ENCODE measurements at regions not wholly inside any gene's neighbourhood (a gene's known extent, or its start where the extent isn't known, plus 50 kb on each side); places are given as distances from the start of the nearest gene placed in this dataset.

DNA sequence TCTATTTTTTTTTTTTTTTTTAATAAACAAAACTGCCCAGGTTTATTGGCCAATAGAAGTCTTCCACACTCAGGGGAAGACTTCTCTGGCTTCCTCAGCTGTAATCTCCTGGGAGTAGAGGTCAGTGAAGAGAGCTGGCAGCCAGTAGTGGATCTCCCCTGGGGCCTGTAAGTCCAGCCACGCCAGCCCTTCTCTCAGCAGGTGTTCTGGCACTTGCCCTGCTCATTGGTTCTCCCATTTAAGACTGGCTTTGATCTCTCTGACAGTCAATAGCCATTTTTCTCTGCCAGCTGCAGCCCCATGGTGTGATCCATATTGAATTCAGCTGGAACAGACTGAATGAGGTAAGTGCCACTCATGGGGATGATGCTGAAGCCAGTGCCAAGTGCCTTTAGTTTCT, 170.6 kb upstream of the SPHKAP start:
- TF ChIP-seq, protein P1, sequence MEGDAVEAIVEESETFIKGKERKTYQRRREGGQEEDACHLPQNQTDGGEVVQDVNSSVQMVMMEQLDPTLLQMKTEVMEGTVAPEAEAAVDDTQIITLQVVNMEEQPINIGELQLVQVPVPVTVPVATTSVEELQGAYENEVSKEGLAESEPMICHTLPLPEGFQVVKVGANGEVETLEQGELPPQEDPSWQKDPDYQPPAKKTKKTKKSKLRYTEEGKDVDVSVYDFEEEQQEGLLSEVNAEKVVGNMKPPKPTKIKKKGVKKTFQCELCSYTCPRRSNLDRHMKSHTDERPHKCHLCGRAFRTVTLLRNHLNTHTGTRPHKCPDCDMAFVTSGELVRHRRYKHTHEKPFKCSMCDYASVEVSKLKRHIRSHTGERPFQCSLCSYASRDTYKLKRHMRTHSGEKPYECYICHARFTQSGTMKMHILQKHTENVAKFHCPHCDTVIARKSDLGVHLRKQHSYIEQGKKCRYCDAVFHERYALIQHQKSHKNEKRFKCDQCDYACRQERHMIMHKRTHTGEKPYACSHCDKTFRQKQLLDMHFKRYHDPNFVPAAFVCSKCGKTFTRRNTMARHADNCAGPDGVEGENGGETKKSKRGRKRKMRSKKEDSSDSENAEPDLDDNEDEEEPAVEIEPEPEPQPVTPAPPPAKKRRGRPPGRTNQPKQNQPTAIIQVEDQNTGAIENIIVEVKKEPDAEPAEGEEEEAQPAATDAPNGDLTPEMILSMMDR (IDR thresholded peaks at IDR 0.05; ENCODE audit: insufficient read depth, low read length, poor library complexity, severe bottlenecking) = no peak
- TF ChIP-seq EZH2phosphoT487 (conservative IDR thresholded peaks at IDR 0.05; ENCODE audit: low read length) = no peak
